22Rv1 (cell line): ENCODE measurements at regions not wholly inside any gene's neighbourhood (a gene's known extent, or its start where the extent isn't known, plus 50 kb on each side); places are given as distances from the start of the nearest gene placed in this dataset.
"Not testable (repeated sequence)": the region's sequence is repeated elsewhere in the genome, so short reads cannot be mapped to it uniquely, and the experiment has no call there.

Experiments used
- H3K27ac ChIP-seq: fragments of 450-650 bp; 2 replicates; pipeline ENCODE4 v1.5.1; 2017
- ZFX ChIP-seq: fragments of 450-650 bp; IDR thresholded peaks from 2 replicates; pipeline ENCODE4 v1.6.1; 2017; ENCODE audit warnings: antibody characterized with exemption, borderline replicate concordance
- TF ChIP-seq, protein P1 (sequence below): fragments of 450-650 bp; IDR thresholded peaks from 2 replicates; pipeline ENCODE4 v1.5.1; 2017; ENCODE audit warnings: mild to moderate bottlenecking

- not testable (repeated sequence) for H3K27ac ChIP-seq
Observed at GRCh38 chr16:18148132-18148531, 188.4 kb downstream of the NPIPA8 start.

DNA sequence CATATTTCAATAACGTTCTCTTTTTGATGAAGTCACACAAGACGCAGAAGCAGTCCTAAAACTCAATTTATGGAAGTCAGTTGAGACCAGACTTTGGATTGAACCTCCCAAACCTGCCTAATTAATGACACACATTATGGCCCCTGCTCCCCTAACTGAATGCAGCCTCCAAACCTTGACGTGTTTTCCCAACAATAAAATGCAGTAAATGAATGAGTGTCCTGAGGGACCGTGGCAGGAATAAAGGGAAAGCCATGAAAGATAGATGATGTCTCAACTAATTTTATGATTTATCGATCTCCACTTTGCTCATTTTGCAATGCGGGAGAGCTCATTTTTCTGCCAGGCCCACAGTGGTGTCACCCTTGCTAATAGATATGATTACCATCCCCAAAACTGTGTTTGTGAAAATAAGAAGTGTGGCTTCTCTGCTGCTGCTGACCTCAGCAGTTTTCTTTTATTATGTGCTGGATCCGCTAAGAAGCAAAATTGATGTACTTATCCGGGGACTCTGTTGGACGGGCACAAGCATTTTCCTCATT is 189.9 kb downstream of the NPIPA8 start:
- not testable (repeated sequence) for H3K27ac ChIP-seq

- H3K27ac ChIP-seq: not testable (repeated sequence)
Observed at GRCh38 chr16:18142066-18142465, 194.5 kb downstream of the NPIPA8 start.

DNA sequence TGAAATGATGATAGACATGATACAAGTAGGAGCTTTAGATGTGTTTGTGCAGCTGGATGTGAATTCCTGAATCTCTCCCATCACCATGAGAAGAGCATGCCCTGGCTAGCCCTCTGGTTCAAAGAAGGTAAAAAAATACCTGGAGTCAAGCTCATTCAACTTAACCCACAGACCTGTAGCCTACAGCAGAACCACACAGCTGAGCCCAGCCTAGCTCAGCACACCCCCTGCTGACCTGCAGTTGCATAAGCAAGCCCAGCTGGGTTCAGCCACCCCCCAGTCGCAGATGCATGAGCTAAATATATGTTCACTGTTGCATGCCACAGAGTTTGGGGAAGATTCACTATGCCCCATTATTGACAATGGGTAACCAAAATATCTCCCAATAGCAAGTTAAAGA is 200.2 kb downstream of the NPIPA8 start:
- not testable (repeated sequence) for H3K27ac ChIP-seq

- H3K27ac ChIP-seq: not testable (repeated sequence)
Observed at GRCh38 chr16:18135024-18135423, 201.5 kb downstream of the NPIPA8 start.

DNA sequence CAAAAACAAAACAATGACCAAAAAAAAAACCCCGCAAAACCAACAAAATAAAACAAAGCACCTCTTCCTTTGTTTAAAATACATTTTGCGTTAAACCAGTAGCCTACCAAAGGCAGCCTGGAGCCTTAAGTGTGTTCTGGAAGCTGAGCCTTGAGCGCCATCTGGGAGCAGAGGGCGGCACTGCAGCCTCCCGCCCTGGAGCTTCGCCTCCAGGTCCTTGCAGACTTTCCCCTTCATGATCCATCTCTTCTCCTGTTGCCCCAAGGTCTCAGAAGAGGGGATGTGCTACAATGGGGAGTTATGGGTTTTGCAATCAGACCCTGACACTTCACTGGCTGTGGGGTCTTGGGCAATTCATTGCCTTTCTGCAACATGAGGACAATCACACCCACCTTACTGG is 204.9 kb downstream of the NPIPA8 start:
- not testable (repeated sequence) for H3K27ac ChIP-seq

DNA sequence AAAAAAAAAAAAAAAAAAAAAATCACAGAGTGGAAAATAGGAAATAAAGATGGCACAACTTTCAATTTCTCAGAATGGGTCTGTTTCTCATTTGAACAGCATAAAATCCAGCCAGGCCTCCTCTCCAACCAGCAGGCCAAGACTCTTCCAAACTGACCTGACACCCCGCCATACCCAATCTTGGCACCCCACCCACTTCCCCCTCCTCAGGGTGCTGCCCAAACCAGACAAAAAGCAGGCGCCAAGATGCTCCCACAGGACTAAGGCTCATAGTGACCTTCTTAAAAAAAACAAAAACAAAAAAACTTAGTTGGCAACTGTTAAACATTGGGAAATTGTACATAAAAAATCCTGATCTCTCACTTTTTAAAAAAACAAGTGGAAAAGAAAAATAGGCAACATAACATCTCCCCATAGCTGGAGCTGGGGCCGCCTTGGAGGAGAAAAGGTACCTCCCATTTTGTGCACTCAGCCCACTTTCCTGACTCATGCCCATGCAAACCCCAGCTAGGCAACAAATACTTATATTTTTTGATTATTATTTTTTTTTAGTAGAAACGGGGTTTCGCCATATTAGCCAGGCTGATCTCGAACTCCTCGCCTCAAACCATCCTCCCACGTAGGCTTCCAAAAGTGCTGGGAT is 205.9 kb downstream of the NPIPA8 start:
- H3K27ac ChIP-seq: not testable (repeated sequence)

GRCh38 chr16:18127033-18127432 is 209.5 kb downstream of the NPIPA8 start:
- not testable (repeated sequence) for H3K27ac ChIP-seq

GRCh38 chr16:18119092-18119491 is 217.4 kb downstream of the NPIPA8 start:
- not testable (repeated sequence) for H3K27ac ChIP-seq

- H3K27ac ChIP-seq: not testable (repeated sequence)
Observed at GRCh38 chr16:18118684-18119083, 217.9 kb downstream of the NPIPA8 start.

DNA sequence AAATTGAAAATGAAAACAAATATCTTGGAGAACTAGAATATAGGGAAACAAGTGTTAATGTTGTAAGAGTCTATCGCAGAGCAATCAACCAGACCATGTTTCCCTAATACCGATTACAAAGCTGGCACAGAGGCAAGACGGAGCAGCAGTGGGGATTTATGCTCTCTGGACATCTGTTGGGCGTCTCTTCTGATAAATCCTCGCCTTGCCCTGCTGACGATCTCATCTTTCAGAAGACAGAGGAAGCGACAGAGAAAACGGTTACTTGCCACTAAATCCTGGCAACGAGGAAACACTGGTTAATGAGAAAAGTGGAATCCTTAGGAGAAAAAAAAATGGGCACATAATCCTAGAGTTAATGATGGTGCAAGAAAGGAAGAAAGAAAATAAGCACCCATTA is 218.5 kb downstream of the NPIPA8 start:
- not testable (repeated sequence) for H3K27ac ChIP-seq

DNA sequence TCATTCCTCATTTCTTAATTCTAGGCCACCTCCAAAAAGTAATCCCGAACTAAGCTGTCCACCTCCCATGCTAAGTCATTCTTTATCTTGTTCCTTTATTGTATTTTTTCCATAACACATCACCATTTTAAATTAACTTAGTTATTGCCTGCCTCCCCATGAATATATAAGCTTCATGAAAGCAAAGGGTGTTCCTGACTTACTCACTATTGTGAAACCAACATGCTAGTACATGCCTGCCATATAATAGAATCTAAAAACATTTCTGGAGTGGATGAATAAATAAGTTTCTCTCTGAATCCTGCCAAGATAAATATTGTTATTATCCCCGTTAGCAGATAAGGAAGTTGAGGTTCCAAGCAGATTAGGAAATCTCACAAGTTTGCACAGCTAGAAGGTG is 232.1 kb downstream of the NPIPA8 start:
- H3K27ac ChIP-seq: not testable (repeated sequence)

GRCh38 chr16:18101077-18101476 is 235.5 kb downstream of the NPIPA8 start:
- not testable (repeated sequence) for H3K27ac ChIP-seq

DNA sequence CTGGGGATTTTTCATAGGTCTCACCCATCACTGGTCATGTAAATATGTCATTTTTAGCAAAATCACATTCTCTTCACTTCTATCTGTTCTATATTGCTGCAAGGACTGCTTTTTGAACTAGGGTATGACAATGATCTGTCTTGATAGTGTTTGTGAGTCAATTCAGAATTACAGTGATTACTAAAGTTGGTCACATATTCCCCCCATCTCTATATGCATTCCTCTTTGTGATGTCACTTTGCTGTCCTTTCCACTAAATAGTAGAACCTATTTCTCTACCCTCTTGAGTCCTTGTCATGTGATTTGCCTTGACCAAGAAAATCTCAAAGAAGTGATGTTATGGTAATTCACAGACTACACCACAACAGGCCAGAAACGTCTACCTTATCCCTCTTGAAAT is 243.9 kb downstream of the NPIPA8 start:
- not testable (repeated sequence) for H3K27ac ChIP-seq

- H3K27ac ChIP-seq: not testable (repeated sequence)
Observed at GRCh38 chr16:18080658-18081363, 255.7 kb downstream of the NPIPA8 start.

- H3K27ac ChIP-seq: not testable (repeated sequence)
Observed at GRCh38 chr16:18077910-18078309, 258.6 kb downstream of the NPIPA8 start.

- H3K27ac ChIP-seq: no peak overlapping the region
- TF ChIP-seq, protein P1, sequence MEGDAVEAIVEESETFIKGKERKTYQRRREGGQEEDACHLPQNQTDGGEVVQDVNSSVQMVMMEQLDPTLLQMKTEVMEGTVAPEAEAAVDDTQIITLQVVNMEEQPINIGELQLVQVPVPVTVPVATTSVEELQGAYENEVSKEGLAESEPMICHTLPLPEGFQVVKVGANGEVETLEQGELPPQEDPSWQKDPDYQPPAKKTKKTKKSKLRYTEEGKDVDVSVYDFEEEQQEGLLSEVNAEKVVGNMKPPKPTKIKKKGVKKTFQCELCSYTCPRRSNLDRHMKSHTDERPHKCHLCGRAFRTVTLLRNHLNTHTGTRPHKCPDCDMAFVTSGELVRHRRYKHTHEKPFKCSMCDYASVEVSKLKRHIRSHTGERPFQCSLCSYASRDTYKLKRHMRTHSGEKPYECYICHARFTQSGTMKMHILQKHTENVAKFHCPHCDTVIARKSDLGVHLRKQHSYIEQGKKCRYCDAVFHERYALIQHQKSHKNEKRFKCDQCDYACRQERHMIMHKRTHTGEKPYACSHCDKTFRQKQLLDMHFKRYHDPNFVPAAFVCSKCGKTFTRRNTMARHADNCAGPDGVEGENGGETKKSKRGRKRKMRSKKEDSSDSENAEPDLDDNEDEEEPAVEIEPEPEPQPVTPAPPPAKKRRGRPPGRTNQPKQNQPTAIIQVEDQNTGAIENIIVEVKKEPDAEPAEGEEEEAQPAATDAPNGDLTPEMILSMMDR: no peak
- no peak for TF ChIP-seq ZFX
Observed at GRCh38 chr16:18072161-18072560, 264.4 kb downstream of the NPIPA8 start.
